ENCODE measurements at regions not wholly inside any gene's neighbourhood (a gene's known extent, or its start where the extent isn't known, plus 50 kb on each side); places are given as distances from the start of the nearest gene placed in this dataset.

GRCh38 chr6:78533876-78534275, 333.5 kb upstream of the IRAK1BP1 start:
- TF ChIP-seq POLR2A (IDR thresholded peaks at IDR 0.05) (no peak), CTCF (IDR thresholded peaks at IDR 0.05) (no peak)
